ENCODE measurements at regions not wholly inside any gene's neighbourhood (a gene's known extent, or its start where the extent isn't known, plus 50 kb on each side); places are given as distances from the start of the nearest gene placed in this dataset.
"Not testable (repeated sequence)": the region's sequence is repeated elsewhere in the genome, so short reads cannot be mapped to it uniquely, and the experiment has no call there.

- H3K4me1 ChIP-seq (ENCODE audit: control insufficient read depth, insufficient read depth, low read length) = no peaks in the 10 kb centered on the region
- H3K4me3 ChIP-seq (ENCODE audit: low read length) = no peak overlapping the region
- no peaks in the 10 kb centered on the region for H3K36me3 ChIP-seq (ENCODE audit: control insufficient read depth, insufficient read depth, low read length)
- no peaks in the 10 kb centered on the region for H3K9me3 ChIP-seq (ENCODE audit: control insufficient read depth, low read length)
- no peaks in the 10 kb centered on the region for H3K27me3 ChIP-seq (ENCODE audit: control insufficient read depth, insufficient read depth, low read length)
- H3K9ac ChIP-seq (ENCODE audit: low read length) = no peak overlapping the region
These were observed 162.6 kb upstream of the NAMPT start for GRCh38 chr7:106447318-106447847.

DNA sequence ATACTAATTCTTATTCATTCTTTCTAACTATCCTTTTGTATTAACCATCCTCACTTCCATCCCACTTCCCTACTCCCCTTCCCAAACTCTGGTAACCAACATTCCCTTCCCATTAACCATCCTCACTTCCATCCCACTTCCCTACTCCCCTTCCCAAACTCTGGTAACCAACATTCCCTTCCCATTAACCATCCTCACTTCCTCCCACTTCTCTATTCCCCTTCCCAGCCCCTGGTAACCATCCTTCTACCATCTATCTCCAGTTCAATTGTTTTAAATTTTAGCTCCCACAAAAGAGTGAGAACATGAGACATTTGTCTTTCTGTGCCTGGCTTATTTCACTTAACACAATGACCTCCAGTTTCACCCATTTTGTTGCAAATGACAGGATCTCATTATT, 160.6 kb upstream of the NAMPT start:
- H3K9ac ChIP-seq (ENCODE audit: low read length); H3K27me3 ChIP-seq (ENCODE audit: control insufficient read depth, insufficient read depth, low read length); H3K4me1 ChIP-seq (ENCODE audit: control insufficient read depth, insufficient read depth, low read length); H3K36me3 ChIP-seq (ENCODE audit: control insufficient read depth, insufficient read depth, low read length); H3K9me3 ChIP-seq (ENCODE audit: control insufficient read depth, low read length); H3K4me3 ChIP-seq (ENCODE audit: low read length): not testable (repeated sequence)

- Histone ChIP-seq H3K9ac (ENCODE audit: low read length) (no peak overlapping the region), H3K27me3 (ENCODE audit: control insufficient read depth, insufficient read depth, low read length) (no peaks in the 10 kb centered on the region), H3K36me3 (ENCODE audit: control insufficient read depth, insufficient read depth, low read length) (no peaks in the 10 kb centered on the region), H3K9me3 (ENCODE audit: control insufficient read depth, low read length) (no peaks in the 10 kb centered on the region), H3K4me3 (ENCODE audit: low read length) (no peak overlapping the region), H3K4me1 (ENCODE audit: control insufficient read depth, insufficient read depth, low read length) (no peaks in the 10 kb centered on the region)
These were observed 159.4 kb upstream of the NAMPT start for GRCh38 chr7:106444068-106444655.

- no peak overlapping the region for H3K4me3 ChIP-seq (ENCODE audit: low read length)
- H3K4me1 ChIP-seq (ENCODE audit: control insufficient read depth, insufficient read depth, low read length) = no peaks in the 10 kb centered on the region
- H3K9me3 ChIP-seq (ENCODE audit: control insufficient read depth, low read length) = no peaks in the 10 kb centered on the region
- no peaks in the 10 kb centered on the region for H3K36me3 ChIP-seq (ENCODE audit: control insufficient read depth, insufficient read depth, low read length)
- no peaks in the 10 kb centered on the region for H3K27me3 ChIP-seq (ENCODE audit: control insufficient read depth, insufficient read depth, low read length)
- H3K9ac ChIP-seq (ENCODE audit: low read length) = no peak overlapping the region
These were observed 158.4 kb upstream of the NAMPT start for GRCh38 chr7:106443156-106443555.

DNA sequence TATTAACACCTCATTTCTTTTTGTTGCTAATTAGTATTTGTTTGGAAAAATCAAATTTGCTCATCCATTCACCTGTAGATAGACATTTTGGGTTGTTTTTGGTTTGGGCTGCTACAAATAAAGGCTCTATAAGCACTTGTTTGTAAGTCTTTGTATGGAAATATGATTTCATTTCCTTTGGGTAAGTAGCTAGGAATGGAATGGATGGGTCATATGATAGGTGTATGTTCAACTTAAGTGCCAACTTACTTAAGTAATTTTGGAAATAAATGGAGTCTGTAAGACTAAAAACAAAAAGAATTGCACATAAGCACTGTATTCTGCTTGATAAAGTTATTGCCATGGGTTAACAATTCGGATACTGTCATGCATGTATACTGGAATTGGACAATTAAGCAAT, 157.7 kb upstream of the NAMPT start:
- H3K9ac ChIP-seq (ENCODE audit: low read length) = no peak overlapping the region
- H3K4me3 ChIP-seq (ENCODE audit: low read length) = no peak overlapping the region
- no peaks in the 10 kb centered on the region for H3K36me3 ChIP-seq (ENCODE audit: control insufficient read depth, insufficient read depth, low read length)
- H3K4me1 ChIP-seq (ENCODE audit: control insufficient read depth, insufficient read depth, low read length) = no peaks in the 10 kb centered on the region
- no peaks in the 10 kb centered on the region for H3K27me3 ChIP-seq (ENCODE audit: control insufficient read depth, insufficient read depth, low read length)
- H3K9me3 ChIP-seq (ENCODE audit: control insufficient read depth, low read length) = no peaks in the 10 kb centered on the region

- not testable (repeated sequence) for H3K4me3 ChIP-seq (ENCODE audit: low read length); H3K9me3 ChIP-seq (ENCODE audit: control insufficient read depth, low read length); H3K27me3 ChIP-seq (ENCODE audit: control insufficient read depth, insufficient read depth, low read length); H3K9ac ChIP-seq (ENCODE audit: low read length); H3K4me1 ChIP-seq (ENCODE audit: control insufficient read depth, insufficient read depth, low read length); H3K36me3 ChIP-seq (ENCODE audit: control insufficient read depth, insufficient read depth, low read length)
These were observed 156.6 kb upstream of the NAMPT start for GRCh38 chr7:106441343-106441742.

DNA sequence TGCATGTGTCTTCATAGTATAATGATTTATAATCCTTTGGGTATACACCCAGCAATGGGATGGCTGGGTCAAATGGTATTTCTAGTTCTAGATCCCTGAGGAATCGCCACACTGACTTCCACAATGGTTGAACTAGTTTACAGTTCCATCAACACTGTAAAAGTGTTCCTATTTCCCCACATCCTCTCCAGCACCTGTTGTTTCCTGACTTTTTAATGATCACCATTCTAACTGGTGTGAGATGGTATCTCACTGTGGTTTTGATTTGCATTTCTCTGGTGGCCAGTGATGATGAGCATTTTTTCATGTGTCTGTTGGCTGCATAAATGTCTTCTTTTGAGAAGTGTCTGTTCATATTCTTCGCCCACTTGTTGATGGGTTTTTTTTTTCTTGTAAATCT, 152.2 kb upstream of the NAMPT start:
- H3K4me3 ChIP-seq (ENCODE audit: low read length); H3K36me3 ChIP-seq (ENCODE audit: control insufficient read depth, insufficient read depth, low read length); H3K9ac ChIP-seq (ENCODE audit: low read length); H3K9me3 ChIP-seq (ENCODE audit: control insufficient read depth, low read length); H3K27me3 ChIP-seq (ENCODE audit: control insufficient read depth, insufficient read depth, low read length); H3K4me1 ChIP-seq (ENCODE audit: control insufficient read depth, insufficient read depth, low read length): not testable (repeated sequence)

GRCh38 chr7:106433377-106433776, 148.6 kb upstream of the NAMPT start:
- H3K27me3 ChIP-seq (ENCODE audit: control insufficient read depth, insufficient read depth, low read length) = no peaks in the 10 kb centered on the region
- no peak overlapping the region for H3K9ac ChIP-seq (ENCODE audit: low read length)
- no peaks in the 10 kb centered on the region for H3K9me3 ChIP-seq (ENCODE audit: control insufficient read depth, low read length)
- H3K4me3 ChIP-seq (ENCODE audit: low read length) = no peak overlapping the region
- no peaks in the 10 kb centered on the region for H3K4me1 ChIP-seq (ENCODE audit: control insufficient read depth, insufficient read depth, low read length)
- H3K36me3 ChIP-seq (ENCODE audit: control insufficient read depth, insufficient read depth, low read length) = no peaks in the 10 kb centered on the region

DNA sequence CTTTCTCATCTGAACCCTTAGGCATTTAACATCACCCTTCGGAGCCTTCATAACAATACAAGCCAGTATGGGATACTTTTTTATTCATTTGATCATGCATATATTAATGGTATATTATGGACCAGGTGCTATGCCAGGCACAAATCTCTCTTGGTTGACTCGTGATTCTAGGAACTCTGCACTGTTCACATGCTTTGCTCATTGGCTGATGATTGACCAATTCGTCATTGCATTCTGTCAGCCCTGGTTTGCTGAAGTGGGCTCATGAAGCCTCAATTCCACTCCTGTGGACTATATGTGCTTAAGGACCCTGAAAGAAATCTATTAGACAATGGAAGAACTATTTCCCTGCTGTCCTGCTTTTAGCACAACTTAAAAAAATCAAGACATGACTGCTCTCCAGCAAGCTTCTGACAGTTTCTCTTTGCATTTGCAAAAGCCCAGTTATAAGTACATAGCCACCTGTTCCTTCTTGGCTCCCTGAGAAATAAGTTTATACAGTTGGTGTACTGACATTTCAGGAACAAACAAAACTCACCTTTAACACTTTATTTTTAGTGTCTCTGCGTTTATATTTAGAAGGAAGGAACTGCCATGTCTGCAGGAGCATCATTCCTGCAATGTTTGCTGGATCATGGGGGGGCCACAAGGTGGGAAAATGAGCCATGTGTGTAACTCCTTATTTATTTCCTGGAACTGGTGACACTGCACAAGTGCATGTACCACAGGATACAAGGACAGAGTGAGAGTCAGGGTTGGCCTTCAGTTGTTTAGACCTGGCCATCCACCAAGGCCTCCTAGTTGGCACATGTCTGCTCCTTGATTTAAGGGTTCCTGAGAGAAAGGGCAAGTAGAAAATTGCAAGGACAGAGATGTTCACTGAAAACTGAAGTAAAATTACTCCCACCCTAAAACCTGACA, 146.0 kb upstream of the NAMPT start:
- Histone ChIP-seq H3K27me3 (ENCODE audit: control insufficient read depth, insufficient read depth, low read length) (no peaks in the 10 kb centered on the region), H3K4me3 (ENCODE audit: low read length) (no peak overlapping the region), H3K9ac (ENCODE audit: low read length) (no peak overlapping the region), H3K36me3 (ENCODE audit: control insufficient read depth, insufficient read depth, low read length) (no peaks in the 10 kb centered on the region), H3K4me1 (ENCODE audit: control insufficient read depth, insufficient read depth, low read length) (peaks cover 5% of the 10 kb centered on the region), H3K9me3 (ENCODE audit: control insufficient read depth, low read length) (no peaks in the 10 kb centered on the region)

- H3K9ac ChIP-seq (ENCODE audit: low read length) = no peak overlapping the region
- no peak overlapping the region for H3K4me3 ChIP-seq (ENCODE audit: low read length)
- H3K36me3 ChIP-seq (ENCODE audit: control insufficient read depth, insufficient read depth, low read length) = no peaks in the 10 kb centered on the region
- H3K9me3 ChIP-seq (ENCODE audit: control insufficient read depth, low read length) = no peaks in the 10 kb centered on the region
- H3K27me3 ChIP-seq (ENCODE audit: control insufficient read depth, insufficient read depth, low read length) = no peaks in the 10 kb centered on the region
- H3K4me1 ChIP-seq (ENCODE audit: control insufficient read depth, insufficient read depth, low read length) = peaks cover 12% of the 10 kb centered on the region
These were observed 145.3 kb upstream of the NAMPT start for GRCh38 chr7:106430103-106430502.

DNA sequence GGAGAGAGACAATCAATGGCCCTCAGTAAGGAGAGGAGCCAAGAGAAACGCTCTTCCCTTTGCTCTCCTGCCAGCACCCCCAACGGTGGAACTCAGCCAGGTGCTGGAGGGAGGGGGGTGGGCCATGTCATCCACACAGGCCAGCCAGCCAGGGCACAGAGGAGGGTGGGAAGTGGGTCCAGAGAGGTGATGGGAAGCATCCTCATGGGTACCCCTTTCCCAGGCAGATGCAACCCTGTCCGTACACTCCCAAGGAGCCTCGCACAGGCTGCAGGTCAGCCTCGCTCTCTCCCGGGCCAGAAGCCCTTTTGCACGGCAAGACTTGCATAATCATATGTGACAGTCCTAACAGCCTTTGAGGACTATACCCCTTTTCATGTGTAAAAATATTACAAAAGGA, 142.0 kb upstream of the NAMPT start:
- Histone ChIP-seq H3K36me3 (ENCODE audit: control insufficient read depth, insufficient read depth, low read length) (no peaks in the 10 kb centered on the region), H3K9ac (ENCODE audit: low read length) (no peak overlapping the region), H3K9me3 (ENCODE audit: control insufficient read depth, low read length) (no peaks in the 10 kb centered on the region), H3K4me1 (ENCODE audit: control insufficient read depth, insufficient read depth, low read length) (peaks cover 25% of the 10 kb centered on the region), H3K27me3 (ENCODE audit: control insufficient read depth, insufficient read depth, low read length) (no peaks in the 10 kb centered on the region), H3K4me3 (ENCODE audit: low read length) (no peak overlapping the region)

- Histone ChIP-seq H3K27me3 (ENCODE audit: control insufficient read depth, insufficient read depth, low read length) (no peaks in the 10 kb centered on the region), H3K9me3 (ENCODE audit: control insufficient read depth, low read length) (no peaks in the 10 kb centered on the region), H3K9ac (ENCODE audit: low read length) (no peak overlapping the region), H3K4me3 (ENCODE audit: low read length) (no peak overlapping the region), H3K36me3 (ENCODE audit: control insufficient read depth, insufficient read depth, low read length) (no peaks in the 10 kb centered on the region), H3K4me1 (ENCODE audit: control insufficient read depth, insufficient read depth, low read length) (peaks cover 25% of the 10 kb centered on the region)
These were observed 140.4 kb upstream of the NAMPT start for GRCh38 chr7:106425017-106425719.

Data from mucosa of stomach (tissue), 1 donor.